SK-N-SH (cell line): ENCODE measurements at regions not wholly inside any gene's neighbourhood (a gene's known extent, or its start where the extent isn't known, plus 50 kb on each side); places are given as distances from the start of the nearest gene placed in this dataset.
"Not testable (repeated sequence)": the region's sequence is repeated elsewhere in the genome, so short reads cannot be mapped to it uniquely, and the experiment has no call there.

ENCODE experiments used
- CHD2 ChIP-seq: fragments of 150-350 bp; IDR thresholded peaks from 2 replicates; pipeline ENCODE4 v1.6.1; 2018; ENCODE audit warnings: low read length; ENCODE audit not compliant: partially characterized antibody
- CTCF ChIP-seq: fragments of 200-600 bp; sonication (generic); IDR thresholded peaks from 2 replicates; pipeline ENCODE4 v1.6.1; 2017; ENCODE audit warnings: antibody characterized with exemption, mild to moderate bottlenecking, moderate library complexity
- EP300 ChIP-seq, 2 experiments: IDR thresholded peaks; 2 replicates each; pipeline versions ENCODE4 v1.4.0 to v1.6.1; 2012; ENCODE audit warnings: borderline replicate concordance in 1 of 2, low read depth in 1 of 2, low read length in 1 of 2
- MXI1 ChIP-seq: IDR thresholded peaks from 2 replicates; pipeline ENCODE4 v1.6.1; 2012; ENCODE audit warnings: mild to moderate bottlenecking, low read depth, low read length, improper control_type of control experiment
- RAD21 ChIP-seq: IDR thresholded peaks from 2 replicates; pipeline ENCODE4 v1.6.1; 2012; ENCODE audit warnings: mild to moderate bottlenecking, low read length
- RCOR1 ChIP-seq: fragments of 150-350 bp; IDR thresholded peaks from 2 replicates; pipeline ENCODE4 v1.6.1; 2017; ENCODE audit warnings: antibody characterized with exemption, low read length
- SIN3A ChIP-seq: IDR thresholded peaks from 2 replicates; pipeline ENCODE4 v1.6.1; 2012; ENCODE audit warnings: low read depth, mild to moderate bottlenecking, low read length, moderate library complexity, borderline replicate concordance
- SMC3 ChIP-seq: IDR thresholded peaks from 2 replicates; pipeline ENCODE4 v1.6.1; 2012; ENCODE audit warnings: low read depth, low read length, improper control_type of control experiment
- TEAD4 ChIP-seq: IDR thresholded peaks from 2 replicates; pipeline ENCODE4 v1.4.0; 2012; ENCODE audit warnings: mild to moderate bottlenecking, borderline replicate concordance; ENCODE audit not compliant: insufficient read depth
- USF2 ChIP-seq: fragments of 150-350 bp; IDR thresholded peaks from 2 replicates; pipeline ENCODE4 v1.6.1; 2017; ENCODE audit warnings: antibody characterized with exemption, low read length, low read depth, borderline replicate concordance

- TF ChIP-seq USF2; EP300 (IDR thresholded peaks at IDR 0.05; ENCODE audit: borderline replicate concordance in 1 of 2, low read depth in 1 of 2, low read length in 1 of 2); CHD2; SIN3A; TEAD4; MXI1; RCOR1: not testable (repeated sequence)
- TF ChIP-seq CTCF (peak; percentile 80), RAD21 (peak; percentile 76), SMC3 (peak; percentile 46)
Observed at GRCh38 chr2:196298106-196298723, 126.8 kb upstream of the STK17B start.
